H1 (cell line): ENCODE measurements at regions not wholly inside any gene's neighbourhood (a gene's known extent, or its start where the extent isn't known, plus 50 kb on each side); places are given as distances from the start of the nearest gene placed in this dataset.

ENCODE experiments used
- CTCF ChIA-PET: fragments of 300-600 bp; sonication (Branson Sonifier 250); formaldehyde crosslinking; loops from one replicate; lab custom pipeline; 2021; ENCODE audit not compliant: partially characterized antibody; lab: Charles Lee
- POLR2A ChIA-PET: fragments of 300-600 bp; sonication (Branson Sonifier 250); formaldehyde crosslinking; loops from one replicate; lab custom pipeline; 2021; ENCODE audit warnings: inconsistent platforms; ENCODE audit not compliant: partially characterized antibody; lab: Charles Lee
- DNase-seq, 2 experiments: peaks; one replicate each; pipeline versions ENCODE4 v3.0.0 to v3.0.0-alpha.2; 2010 to 2022; ENCODE audit warnings: low spot score in 2 of 2, low read depth in 1 of 2, mixed read lengths in 1 of 2
- FAIRE-seq: peaks from 2 replicates; lab custom pipeline; 2011; peaks lifted over from hg19 to GRCh38; lab: Jason Lieb, UNC
- H2AFZ ChIP-seq: 2 replicates; pipeline ENCODE4 v1.8.1; 2012; ENCODE audit warnings: low read length, inconsistent platforms
- H2AK5ac ChIP-seq: 2 replicates; pipeline ENCODE4 v1.6.1; 2013; ENCODE audit warnings: low read depth, low read length
- H2BK120ac ChIP-seq: replicated peaks from 2 replicates; pipeline ENCODE3; 2013; ENCODE audit warnings: low read depth, low read length, inconsistent platforms
- H2BK12ac ChIP-seq: 2 replicates; pipeline ENCODE4 v1.6.1; 2013; ENCODE audit warnings: low read depth, low read length
- H2BK15ac ChIP-seq: 2 replicates; pipeline ENCODE4 v1.6.1; 2013; ENCODE audit warnings: low read length
- H2BK20ac ChIP-seq: 2 replicates; pipeline ENCODE4 v1.6.1; 2013; ENCODE audit warnings: low read length
- H2BK5ac ChIP-seq: 2 replicates; pipeline ENCODE4 v1.6.1; 2013; ENCODE audit warnings: low read depth, low read length
- H3K14ac ChIP-seq: 2 replicates; pipeline ENCODE4 v1.6.1; 2013; ENCODE audit warnings: inconsistent platforms; ENCODE audit not compliant: insufficient read length
- H3K18ac ChIP-seq: 2 replicates; pipeline ENCODE4 v1.6.1; 2013; ENCODE audit warnings: low read length; ENCODE audit errors: extremely low read depth
- H3K23ac ChIP-seq: 2 replicates; pipeline ENCODE4 v1.6.1; 2013; ENCODE audit warnings: inconsistent platforms; ENCODE audit not compliant: insufficient read length
- H3K23me2 ChIP-seq: 2 replicates; pipeline ENCODE4 v1.6.1; 2013; ENCODE audit warnings: low read depth, low read length
- H3K27ac ChIP-seq: 2 replicates; pipeline ENCODE4 v1.6.1; 2011; ENCODE audit warnings: low read depth, low read length, inconsistent platforms
- H3K27me3 ChIP-seq, 4 experiments: replicated peaks in 1 of 4; 1 replicate in 1 of 4; 2 replicates in 3 of 4; pipeline versions ENCODE4 v1.6.1 to v1.8.1; 2011 to 2013; ENCODE audit warnings: low read length in 3 of 4, mild to moderate bottlenecking in 3 of 4, inconsistent platforms in 2 of 4, mixed read lengths in 2 of 4, moderate library complexity in 1 of 4; ENCODE audit not compliant: control insufficient read depth in 3 of 4, insufficient read depth in 3 of 4; ENCODE audit errors: extremely low read depth in 1 of 4
- H3K36me3 ChIP-seq, 4 experiments: 2 replicates each; pipeline versions ENCODE4 v1.6.1 to v1.8.1; 2011 to 2013; ENCODE audit warnings: mild to moderate bottlenecking in 4 of 4, low read length in 3 of 4, moderate library complexity in 2 of 4, control low read depth in 1 of 4, inconsistent platforms in 1 of 4; ENCODE audit not compliant: insufficient read depth in 4 of 4, control insufficient read depth in 2 of 4
- H3K4ac ChIP-seq: replicated peaks from 2 replicates; pipeline ENCODE3; 2013; ENCODE audit warnings: low read length, low read depth, mixed read lengths, inconsistent platforms; ENCODE audit not compliant: insufficient read length
- H3K4me1 ChIP-seq, 4 experiments: replicated peaks in 1 of 4; 1 replicate in 1 of 4; 2 replicates in 3 of 4; pipeline versions ENCODE4 v1.6.1 to v1.8.1; 2011 to 2013; ENCODE audit warnings: low read length in 3 of 4, inconsistent platforms in 2 of 4, mixed read lengths in 1 of 4; ENCODE audit not compliant: insufficient read depth in 4 of 4, control insufficient read depth in 3 of 4
- H3K4me2 ChIP-seq, 2 experiments: 2 replicates each; pipeline versions ENCODE4 v1.6.1 to v1.8.1; 2011 to 2013; ENCODE audit warnings: low read depth in 2 of 2, low read length in 2 of 2, control low read depth in 1 of 2, inconsistent platforms in 1 of 2, mild to moderate bottlenecking in 1 of 2; ENCODE audit not compliant: insufficient read depth in 1 of 2
- H3K4me3 ChIP-seq, 4 experiments: fragments of 200-600, 300-600 bp in 1 of 4; sonication (generic), shearing (Covaris generic), sonication (Bioruptor Twin) in 1 of 4; 2 replicates each; pipeline versions ENCODE4 v1.5.1 to v1.8.1; 2011 to 2016; ENCODE audit warnings: low read length in 4 of 4, low read depth in 3 of 4, control low read depth in 2 of 4, inconsistent platforms in 2 of 4, mild to moderate bottlenecking in 2 of 4, mixed read lengths in 1 of 4, moderate library complexity in 1 of 4; ENCODE audit not compliant: insufficient read depth in 2 of 4; ENCODE audit errors: extremely low read depth in 1 of 4
- H3K56ac ChIP-seq: replicated peaks from 2 replicates; pipeline ENCODE3; 2013; ENCODE audit warnings: low read depth, mild to moderate bottlenecking, mixed read lengths, low read length, inconsistent platforms; ENCODE audit not compliant: insufficient read length
- H3K79me1 ChIP-seq: 2 replicates; pipeline ENCODE4 v1.6.1; 2013; ENCODE audit warnings: low read depth, low read length, control low read depth
- H3K79me2 ChIP-seq, 2 experiments: 2 replicates each; pipeline versions ENCODE4 v1.6.1 to v1.8.1; 2012 to 2013; ENCODE audit warnings: low read length in 2 of 2, mild to moderate bottlenecking in 2 of 2, inconsistent platforms in 1 of 2; ENCODE audit not compliant: insufficient read depth in 2 of 2, control insufficient read depth in 1 of 2
- H3K9ac ChIP-seq, 4 experiments: replicated peaks in 1 of 4; 1 replicate in 1 of 4; 2 replicates in 3 of 4; pipeline versions ENCODE4 v1.6.1 to v1.8.1; 2011 to 2013; ENCODE audit warnings: low read depth in 3 of 4, low read length in 3 of 4, control low read depth in 2 of 4, mild to moderate bottlenecking in 2 of 4, moderate library complexity in 2 of 4, inconsistent platforms in 1 of 4; ENCODE audit errors: extremely low read depth in 1 of 4
- H3K9me3 ChIP-seq, 2 experiments: 2 replicates each; pipeline versions ENCODE4 v1.6.1 to v1.8.1; 2012 to 2013; ENCODE audit warnings: mild to moderate bottlenecking in 2 of 2, moderate library complexity in 2 of 2, control low read depth in 1 of 2, inconsistent platforms in 1 of 2, low read depth in 1 of 2, low read length in 1 of 2, mixed read lengths in 1 of 2; ENCODE audit not compliant: insufficient read depth in 2 of 2
- H4K20me1 ChIP-seq, 2 experiments: replicated peaks in 1 of 2; 2 replicates each; pipeline versions ENCODE3 to v1.8.1; 2011 to 2013; ENCODE audit warnings: inconsistent platforms in 2 of 2, low read length in 2 of 2, mild to moderate bottlenecking in 1 of 2; ENCODE audit not compliant: insufficient read depth in 2 of 2, control insufficient read depth in 1 of 2
- H4K5ac ChIP-seq: 2 replicates; pipeline ENCODE4 v1.6.1; 2013; ENCODE audit warnings: low read length, low read depth, mixed read lengths, inconsistent platforms; ENCODE audit not compliant: insufficient read length
- H4K8ac ChIP-seq: 2 replicates; pipeline ENCODE4 v1.8.0; 2013; ENCODE audit warnings: mild to moderate bottlenecking, moderate library complexity, low read length, inconsistent platforms; ENCODE audit not compliant: insufficient read depth; ENCODE audit errors: extremely low read depth
- H4K91ac ChIP-seq: replicated peaks from 2 replicates; pipeline ENCODE3; 2013; ENCODE audit warnings: low read length, mixed read lengths, inconsistent platforms; ENCODE audit not compliant: insufficient read length
- CHD2 ChIP-seq: IDR thresholded peaks from 2 replicates; pipeline ENCODE4 v1.6.1; 2012; ENCODE audit warnings: low read length, improper control_type of control experiment
- RBBP5 ChIP-seq: IDR thresholded peaks from 2 replicates; pipeline ENCODE4 v1.7.1; 2012; ENCODE audit warnings: low read depth, mild to moderate bottlenecking, inconsistent platforms, low read length, moderate library complexity, borderline replicate concordance
- RXRA ChIP-seq: IDR thresholded peaks from 2 replicates; pipeline ENCODE4 v1.6.1; 2011; ENCODE audit warnings: low read depth, mild to moderate bottlenecking, low read length, moderate library complexity; ENCODE audit not compliant: insufficient read depth
- TBP ChIP-seq: IDR thresholded peaks from 2 replicates; pipeline ENCODE4 v1.6.1; 2011; ENCODE audit warnings: low read depth, low read length, improper control_type of control experiment
- TEAD4 ChIP-seq: IDR thresholded peaks from 2 replicates; pipeline ENCODE4 v1.6.1; 2012; ENCODE audit warnings: low read depth, low read length, inconsistent platforms, mixed read lengths
- whole genome bisulfite sequencing, 2 experiments: shearing (Covaris generic) in 1 of 2; methylation state at CpG; one replicate each; pipeline versions ENCODE4 v1.1.6 to v1.1.7; 2013 to 2015; ENCODE audit warnings: low lambda C conversion rate in 2 of 2, mixed read lengths in 2 of 2, inconsistent platforms in 1 of 2, low coverage in 1 of 2, missing lambda C conversion rate in 1 of 2; ENCODE audit not compliant: insufficient replicate concordance in 2 of 2, insufficient coverage in 1 of 2, insufficient read length in 1 of 2; ENCODE audit errors: extremely low coverage in 1 of 2, missing lambda C conversion rate in 1 of 2; 5-methylcytosine and 5-hydroxymethylcytosine counted together

- 88% methylated on average over 3 of the region's 3 CpGs; no CpG with 5 or more reads in 1 of the 2 experiments for WGBS, 2 experiments
- ChIA-PET CTCF (interaction anchor here (1.8 to 1.9 kb wide), 2 partner anchors 295 to 341 kb away, joined by 3 to 4 read pairs; no protein-coding TSS in a partner anchor), POLR2A (no interaction called here)
- Histone ChIP-seq H3K14ac (no peak overlapping the region), H3K4me2 (no peak overlapping the region), H3K79me1 (no peaks in the 10 kb centered on the region), H2BK12ac (no peak overlapping the region), H4K91ac (no peak overlapping the region), H3K4me1 (no peaks in the 10 kb centered on the region), H2BK5ac (no peak overlapping the region), H2AFZ (no peak overlapping the region), H3K9ac (no peak overlapping the region), H3K18ac (no peak overlapping the region), H2BK15ac (no peak overlapping the region), H3K56ac (no peak overlapping the region), H4K5ac (no peak overlapping the region), H4K8ac (no peak overlapping the region), H3K9me3 (no peaks in the 10 kb centered on the region), H2BK120ac (no peak overlapping the region), H2AK5ac (no peak overlapping the region), H3K4me3 (no peak overlapping the region), H3K36me3 (no peaks in the 10 kb centered on the region), H4K20me1 (no peaks in the 10 kb centered on the region), H2BK20ac (no peak overlapping the region), H3K4ac (no peak overlapping the region), H3K27ac (no peak overlapping the region), H3K27me3 (no peaks in the 10 kb centered on the region), H3K23ac (no peak overlapping the region), H3K23me2 (no peaks in the 10 kb centered on the region), H3K79me2 (no peaks in the 10 kb centered on the region)
- DNase-seq, result no peak
- TF ChIP-seq RXRA (no peak), RBBP5 (no peak), TEAD4 (no peak), CHD2 (no peak), TBP (no peak)
- no peak for FAIRE-seq
Measured at GRCh38 chr12:87511371-87511770, 517.8 kb downstream of the C12orf50 start.
